HG03108 (cell line): ENCODE measurements at regions not wholly inside any gene's neighbourhood (a gene's known extent, or its start where the extent isn't known, plus 50 kb on each side); places are given as distances from the start of the nearest gene placed in this dataset.

Experiments used
- ATAC-seq: cut with Tn5 transposase; IDR thresholded peaks from one replicate; pipeline ENCODE4 v1.9.1; 2021; ENCODE audit warnings: moderate library complexity; ENCODE audit not compliant: unreplicated experiment

- ATAC-seq, result no peak
Measured at GRCh38 chr13:107078229-107078765, 510.4 kb upstream of the ARGLU1 start.

GRCh38 chr13:107076801-107077200 is 508.9 kb upstream of the ARGLU1 start:
- ATAC-seq, result no peak

- ATAC-seq, result no peak
Measured at GRCh38 chr13:107075576-107075975, 507.6 kb upstream of the ARGLU1 start.

GRCh38 chr13:107070792-107071191 is 502.9 kb upstream of the ARGLU1 start:
- no peak for ATAC-seq

GRCh38 chr13:107069108-107069776 is 501.3 kb upstream of the ARGLU1 start:
- ATAC-seq, result no peak

- no peak for ATAC-seq
Measured at GRCh38 chr13:107067381-107067780, 499.4 kb upstream of the ARGLU1 start.

- no peak for ATAC-seq
Measured at GRCh38 chr13:107066355-107066754, 498.4 kb upstream of the ARGLU1 start.

GRCh38 chr13:107065036-107065435 is 497.1 kb upstream of the ARGLU1 start:
- ATAC-seq, result no peak

- ATAC-seq, result no peak
Measured at GRCh38 chr13:107057028-107057631, 489.2 kb upstream of the ARGLU1 start.

- ATAC-seq, result no peak
Measured at GRCh38 chr13:107043021-107043956, 475.4 kb upstream of the ARGLU1 start.

- ATAC-seq, result no peak
Measured at GRCh38 chr13:107035778-107036177, 467.8 kb upstream of the ARGLU1 start.

GRCh38 chr13:107035186-107035585 is 467.2 kb upstream of the ARGLU1 start:
- ATAC-seq, result no peak

- ATAC-seq, result no peak
Measured at GRCh38 chr13:107034236-107034872, 466.4 kb upstream of the ARGLU1 start.

- no peak for ATAC-seq
Measured at GRCh38 chr13:107031716-107032115, 463.8 kb upstream of the ARGLU1 start.

- ATAC-seq, result no peak
Measured at GRCh38 chr13:107028751-107029150, 460.8 kb upstream of the ARGLU1 start.

- no peak for ATAC-seq
Measured at GRCh38 chr13:107025991-107026390, 458.1 kb upstream of the ARGLU1 start.

GRCh38 chr13:107023335-107023734 is 455.4 kb upstream of the ARGLU1 start:
- no peak for ATAC-seq

- no peak for ATAC-seq
Measured at GRCh38 chr13:107020393-107020792, 452.5 kb upstream of the ARGLU1 start.

GRCh38 chr13:107018285-107018684 is 450.3 kb upstream of the ARGLU1 start:
- ATAC-seq, result no peak

- ATAC-seq, result no peak
Measured at GRCh38 chr13:107006661-107007060, 438.7 kb upstream of the ARGLU1 start.

- ATAC-seq, result no peak
Measured at GRCh38 chr13:107005577-107005976, 437.6 kb upstream of the ARGLU1 start.
